GM21515 (cell line): ENCODE measurements at regions not wholly inside any gene's neighbourhood (a gene's known extent, or its start where the extent isn't known, plus 50 kb on each side); places are given as distances from the start of the nearest gene placed in this dataset.

Source experiments
- ATAC-seq: cut with Tn5 transposase; IDR thresholded peaks from one replicate; pipeline ENCODE4 v1.9.1; 2021; ENCODE audit not compliant: unreplicated experiment

DNA sequence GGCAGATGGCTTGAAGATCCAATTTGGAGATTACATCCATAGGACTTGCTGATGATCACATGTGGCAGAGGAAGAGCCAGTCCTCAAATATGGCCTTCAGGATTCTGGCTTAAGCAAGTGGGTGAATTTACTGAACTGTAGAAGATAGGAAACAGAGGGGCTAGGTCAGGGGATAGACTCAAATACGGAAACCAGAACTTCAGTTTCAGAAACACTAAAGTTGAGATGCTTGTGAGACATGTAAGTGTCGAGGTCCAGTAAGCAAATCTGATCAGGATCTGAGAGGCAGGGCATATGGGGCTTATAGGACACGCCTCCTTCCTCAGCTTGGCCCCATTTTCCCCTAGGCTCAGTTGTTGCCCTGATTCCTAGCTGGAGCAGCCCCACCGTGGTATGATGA lies 107.7 kb downstream of the LBH start:
- ATAC-seq, result no peak

DNA sequence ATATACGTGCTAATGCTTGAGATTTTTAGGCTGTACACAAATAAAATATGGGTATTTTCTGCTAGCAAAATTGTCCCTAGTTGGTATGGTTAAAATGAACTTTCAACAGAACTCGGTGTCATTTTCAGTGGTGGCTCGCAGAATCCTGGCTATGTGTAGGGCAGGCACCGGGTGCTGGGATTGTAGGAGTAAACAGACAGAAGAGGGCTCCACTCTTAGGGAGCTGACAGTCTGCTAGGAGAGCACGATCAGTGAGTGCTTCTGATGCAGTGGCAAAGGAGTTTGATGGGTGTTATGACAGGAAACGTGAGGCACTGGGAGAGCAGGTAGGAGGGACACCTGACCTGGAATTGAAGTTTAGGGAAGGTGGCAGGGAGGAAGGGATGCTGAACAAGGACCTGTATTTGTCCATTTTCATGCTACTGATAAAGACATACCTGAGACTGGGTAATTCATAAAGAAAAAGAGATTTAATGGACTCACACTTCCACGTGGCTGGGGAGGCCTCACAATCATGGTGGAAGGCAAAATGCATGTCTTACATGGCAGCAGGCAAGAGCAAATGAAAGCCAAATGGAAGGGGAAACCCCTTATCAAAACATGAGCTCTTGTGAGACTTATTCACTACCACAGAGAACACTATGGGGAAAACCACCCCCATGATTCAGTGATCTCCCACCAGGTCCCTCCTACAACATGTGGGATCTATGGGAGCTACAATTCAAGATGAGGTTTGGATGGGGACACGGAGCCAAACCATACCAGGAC lies 105.4 kb upstream of the LCLAT1 start:
- ATAC-seq, result no peak

DNA sequence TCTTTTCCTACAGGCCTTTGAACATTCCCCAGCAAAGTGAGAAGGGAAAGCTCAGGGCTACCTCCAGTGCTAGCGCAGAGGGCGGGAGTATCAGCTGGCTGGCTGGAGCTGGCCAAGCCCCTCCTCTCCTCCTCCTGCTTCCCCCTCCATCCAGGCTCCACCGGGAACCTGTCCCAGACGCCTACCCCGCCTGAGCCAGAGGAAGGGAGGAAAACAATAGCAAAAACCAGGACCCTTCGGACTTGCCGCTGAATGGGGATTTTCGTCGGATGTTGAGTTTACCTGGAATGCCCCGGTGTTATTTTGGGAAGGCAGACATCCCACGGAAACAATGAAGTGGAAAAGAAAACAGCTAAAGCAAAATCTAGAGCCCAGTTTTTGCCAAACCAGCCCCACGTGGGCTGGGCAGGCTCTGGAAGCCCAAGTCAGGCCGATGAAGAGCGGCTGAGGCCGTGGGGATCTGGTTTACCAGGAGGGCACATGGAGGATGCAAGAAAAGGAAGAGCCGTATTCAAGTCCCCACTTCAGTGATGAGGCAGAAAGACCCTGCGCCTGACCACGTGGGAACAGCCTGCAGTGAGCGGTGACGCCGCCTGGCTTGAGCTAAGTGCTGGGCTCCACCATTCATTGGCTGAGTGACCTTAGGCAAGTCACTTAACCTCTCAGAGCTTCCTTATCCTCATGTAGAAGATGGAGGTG lies 100.4 kb upstream of the LCLAT1 start:
- no peak for ATAC-seq

DNA sequence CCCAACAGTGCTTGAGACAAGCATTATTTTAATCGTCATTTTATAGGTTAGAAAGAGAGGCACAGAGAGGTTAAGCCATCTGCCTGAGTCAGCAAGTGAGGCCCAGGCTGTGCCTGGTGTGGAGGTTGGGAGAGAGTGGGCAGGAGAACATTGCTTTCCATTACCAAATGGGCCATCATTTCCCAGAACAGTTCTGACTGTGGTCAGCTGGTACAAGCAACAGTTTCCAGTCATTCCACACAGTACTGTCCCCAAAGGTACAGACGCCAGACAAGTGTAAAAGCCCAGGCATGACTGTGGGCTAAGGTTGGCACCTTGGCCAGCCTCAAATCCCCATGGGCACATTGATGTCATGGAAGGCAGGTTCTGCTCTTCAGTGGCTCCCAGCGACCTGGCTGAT lies 98.2 kb upstream of the LCLAT1 start:
- ATAC-seq, result no peak

DNA sequence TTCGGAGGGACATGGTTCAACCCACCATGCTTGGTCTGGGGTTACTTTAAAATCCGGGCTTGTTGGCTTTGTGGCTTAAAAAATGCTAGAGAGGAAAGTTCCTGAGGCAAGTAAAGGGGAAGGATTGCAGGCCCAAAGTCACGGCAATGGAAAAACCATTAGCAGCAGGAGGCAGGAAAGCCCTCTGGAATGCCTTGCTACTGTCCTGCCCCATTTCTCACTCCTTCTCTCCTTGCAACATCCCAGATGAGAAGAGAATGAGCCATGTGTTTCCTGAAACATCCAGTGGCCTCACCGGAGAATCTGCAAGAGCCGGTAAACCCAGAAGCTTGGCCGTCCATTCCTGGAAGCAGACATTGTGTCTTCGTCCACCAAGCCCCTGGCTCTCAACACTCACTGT lies 97.4 kb upstream of the LCLAT1 start:
- ATAC-seq, result no peak

DNA sequence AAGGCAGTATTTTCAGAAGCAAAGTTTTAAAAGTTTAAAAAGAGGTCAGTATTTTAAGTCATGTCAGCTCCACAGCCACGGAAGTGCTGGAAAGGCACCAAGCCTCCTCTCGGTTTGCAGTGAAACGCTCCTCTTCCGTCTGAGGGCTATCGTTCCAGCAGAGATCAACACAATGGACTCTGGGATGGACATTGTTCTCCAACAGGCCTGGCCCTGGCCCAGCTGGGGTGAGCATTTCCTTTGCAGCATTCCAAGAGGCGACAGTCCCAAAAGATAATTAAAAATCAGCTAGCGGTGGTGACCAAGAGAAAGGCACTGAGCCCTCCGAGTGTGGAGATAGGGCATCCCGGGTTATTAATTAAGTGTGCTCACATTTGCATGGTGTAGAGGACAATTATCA lies 95.9 kb upstream of the LCLAT1 start:
- ATAC-seq, result no peak

DNA sequence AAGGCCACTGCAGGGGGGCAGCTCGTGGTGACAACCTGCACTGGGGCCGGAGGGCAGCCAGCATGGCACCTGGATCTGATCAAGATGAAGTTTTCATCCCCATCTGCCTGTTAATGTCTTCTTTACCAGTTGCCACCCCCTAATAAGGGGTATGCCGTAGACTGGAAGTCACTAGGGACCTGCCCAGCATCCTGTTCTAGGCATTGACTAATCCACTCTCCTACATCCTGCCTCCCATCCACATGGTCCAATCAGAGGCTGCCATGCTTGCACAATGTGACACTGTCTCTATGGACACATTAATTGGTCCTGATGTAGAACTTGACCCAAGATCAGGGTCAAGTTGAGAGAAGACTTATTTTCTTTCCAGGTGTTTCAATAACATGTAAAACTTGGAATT lies 95.1 kb upstream of the LCLAT1 start:
- no peak for ATAC-seq

DNA sequence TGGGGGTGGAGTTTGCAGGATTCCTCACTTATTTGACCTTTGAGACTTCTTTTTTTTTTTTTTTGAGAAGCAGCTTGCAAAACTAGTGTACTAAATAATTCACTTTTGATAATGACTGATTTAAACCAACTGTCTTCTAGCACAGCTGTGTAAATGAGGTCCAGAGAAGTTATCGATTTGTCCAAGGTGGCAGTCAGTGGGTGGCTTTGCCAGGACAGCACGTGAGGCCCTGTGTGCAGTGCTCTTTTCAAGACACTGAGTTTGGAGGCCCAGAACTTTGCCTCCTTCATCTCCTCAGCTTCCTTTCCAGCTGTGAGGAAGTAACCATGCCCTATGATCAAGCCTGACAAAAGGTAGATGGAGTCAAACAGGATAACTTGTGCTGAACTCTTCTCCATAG lies 92.9 kb upstream of the LCLAT1 start:
- ATAC-seq, result no peak

DNA sequence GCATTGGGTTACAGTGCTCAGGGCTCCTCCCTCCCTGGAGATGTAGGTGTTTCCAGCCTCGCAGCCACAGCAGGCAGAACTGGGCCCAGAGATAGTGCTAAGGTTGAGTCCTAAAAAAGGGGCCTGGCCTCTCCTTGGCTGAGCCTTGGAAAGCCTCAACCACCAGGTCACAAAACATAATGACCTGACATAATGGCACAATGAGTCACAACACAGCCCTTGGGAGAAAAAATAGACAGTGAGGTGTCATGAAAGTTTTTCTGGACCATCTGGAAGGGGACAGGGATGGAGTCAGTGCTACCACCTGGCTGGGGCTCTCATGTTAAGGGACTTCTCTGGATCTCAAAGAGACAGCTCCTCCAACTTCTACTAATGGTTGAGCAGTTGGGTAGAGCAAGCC lies 92.4 kb upstream of the LCLAT1 start:
- no peak for ATAC-seq

DNA sequence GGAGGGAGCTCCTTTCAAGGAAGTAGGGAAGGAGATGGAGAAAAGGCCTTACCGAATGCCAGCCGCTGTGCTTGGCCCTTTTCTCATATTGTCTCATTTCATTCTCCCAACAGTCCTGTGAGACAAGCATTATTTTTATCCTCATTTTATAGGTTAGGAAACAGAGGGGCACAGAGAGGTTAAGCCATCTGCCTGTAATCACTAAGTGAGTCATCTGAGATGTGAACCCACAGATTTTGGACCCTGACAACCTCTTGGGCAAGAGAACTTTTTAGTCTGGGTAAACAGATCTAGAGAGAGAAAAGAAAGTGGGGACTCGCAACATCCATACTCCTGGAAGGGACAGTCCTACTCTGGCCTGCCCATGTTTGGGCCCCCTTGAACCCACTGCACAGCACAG lies 91.7 kb upstream of the LCLAT1 start:
- no peak for ATAC-seq

DNA sequence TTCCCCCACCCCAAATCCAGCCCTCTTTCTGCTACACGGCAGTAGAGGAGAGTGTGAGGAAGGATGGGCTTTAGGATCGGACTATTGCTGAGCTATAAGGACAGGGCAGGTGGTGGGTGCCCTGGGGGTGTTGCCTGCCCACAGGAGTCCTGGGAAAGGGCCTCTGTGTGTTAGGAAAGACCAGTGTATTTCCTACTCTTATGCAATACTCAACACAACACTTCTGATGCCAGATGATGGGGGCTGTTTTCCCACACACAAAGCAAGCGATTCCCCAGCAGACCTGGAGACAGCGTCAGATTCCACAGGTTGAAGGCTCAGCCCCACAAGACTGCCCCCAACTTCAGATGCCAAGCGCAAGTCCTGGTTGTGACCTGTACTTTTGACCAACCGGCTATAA lies 91.0 kb upstream of the LCLAT1 start:
- no peak for ATAC-seq

DNA sequence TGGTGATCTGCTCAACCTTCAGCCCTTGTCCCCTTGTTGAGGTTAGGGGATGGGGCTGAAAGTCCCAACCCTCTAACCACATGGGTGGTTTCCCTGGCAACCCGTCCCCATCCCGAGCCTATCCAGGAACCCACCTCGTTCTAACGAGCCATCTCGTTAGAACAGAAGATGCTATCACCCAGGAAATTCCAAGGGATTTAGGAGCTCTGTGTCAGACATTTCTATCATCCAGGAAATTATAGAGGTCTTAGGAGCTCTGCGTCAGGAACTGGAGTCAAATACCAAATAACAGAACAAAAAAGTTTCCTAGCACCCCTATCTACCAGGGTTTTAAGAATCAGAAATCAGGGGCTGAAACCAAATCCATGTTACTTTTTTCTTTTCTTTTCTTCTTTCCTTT lies 90.3 kb upstream of the LCLAT1 start:
- no peak for ATAC-seq

DNA sequence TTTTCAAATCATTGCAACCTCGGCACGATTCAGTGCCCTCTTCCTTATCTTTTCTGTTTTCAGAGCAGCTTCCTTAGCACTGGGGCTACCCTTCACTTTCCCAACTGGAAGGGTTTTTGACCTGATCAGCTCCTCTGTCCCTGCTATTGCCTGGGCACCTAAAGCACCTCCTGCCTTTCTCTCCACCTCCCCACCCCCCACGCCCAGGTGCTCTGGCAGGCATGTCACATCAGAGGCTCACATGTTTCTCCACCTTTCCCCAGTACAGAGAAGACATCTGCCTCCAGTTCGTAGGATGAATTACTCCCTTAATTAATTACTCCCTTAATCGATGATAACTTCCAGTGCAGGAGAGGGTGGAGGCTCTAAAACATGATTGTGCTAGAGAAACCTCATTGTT lies 88.7 kb upstream of the LCLAT1 start:
- no peak for ATAC-seq

DNA sequence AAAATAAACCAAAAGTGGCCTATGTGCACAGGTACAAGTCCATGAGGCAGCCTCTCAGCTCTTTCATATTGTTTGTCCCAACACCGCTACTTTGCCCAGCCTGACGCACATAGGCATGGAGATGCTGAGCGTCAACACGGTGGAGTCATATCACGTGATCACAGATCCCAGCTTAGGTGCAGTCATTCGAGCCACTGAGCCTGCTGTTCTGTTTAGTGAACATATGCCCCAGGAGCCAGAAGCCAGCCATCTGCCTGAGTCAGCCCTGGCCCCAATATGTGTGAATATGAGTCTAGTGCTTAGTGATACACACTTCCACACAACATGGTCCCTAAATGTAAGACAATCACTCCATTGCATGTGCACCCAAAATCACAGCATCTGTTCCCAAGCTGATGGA lies 88.2 kb upstream of the LCLAT1 start:
- ATAC-seq, result no peak

DNA sequence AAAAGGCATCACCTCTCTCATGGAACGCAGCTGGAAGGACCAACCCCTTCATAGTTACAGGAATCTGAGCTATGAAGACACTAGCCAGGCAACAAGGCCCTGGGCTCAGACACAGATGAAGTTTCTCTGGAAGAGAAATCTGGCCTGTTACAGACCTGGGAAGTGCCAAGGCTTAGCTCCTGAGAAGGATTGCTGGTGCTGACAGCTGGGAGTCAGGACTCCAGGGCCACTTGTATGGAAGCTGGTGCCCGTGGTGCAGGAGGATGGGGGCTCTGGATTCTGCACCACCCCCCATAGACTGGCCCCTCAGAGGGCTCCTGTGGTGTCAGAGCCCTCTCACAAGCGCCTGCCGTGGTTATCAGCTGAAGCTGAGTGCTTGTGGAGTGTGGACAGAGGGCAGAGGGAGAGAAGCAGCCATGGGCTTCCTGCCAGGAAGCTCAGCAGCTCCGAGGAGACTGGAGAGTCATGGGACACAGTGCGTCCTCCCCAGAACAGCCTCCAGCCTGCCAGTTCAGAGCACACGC lies 87.3 kb upstream of the LCLAT1 start:
- ATAC-seq, result no peak

DNA sequence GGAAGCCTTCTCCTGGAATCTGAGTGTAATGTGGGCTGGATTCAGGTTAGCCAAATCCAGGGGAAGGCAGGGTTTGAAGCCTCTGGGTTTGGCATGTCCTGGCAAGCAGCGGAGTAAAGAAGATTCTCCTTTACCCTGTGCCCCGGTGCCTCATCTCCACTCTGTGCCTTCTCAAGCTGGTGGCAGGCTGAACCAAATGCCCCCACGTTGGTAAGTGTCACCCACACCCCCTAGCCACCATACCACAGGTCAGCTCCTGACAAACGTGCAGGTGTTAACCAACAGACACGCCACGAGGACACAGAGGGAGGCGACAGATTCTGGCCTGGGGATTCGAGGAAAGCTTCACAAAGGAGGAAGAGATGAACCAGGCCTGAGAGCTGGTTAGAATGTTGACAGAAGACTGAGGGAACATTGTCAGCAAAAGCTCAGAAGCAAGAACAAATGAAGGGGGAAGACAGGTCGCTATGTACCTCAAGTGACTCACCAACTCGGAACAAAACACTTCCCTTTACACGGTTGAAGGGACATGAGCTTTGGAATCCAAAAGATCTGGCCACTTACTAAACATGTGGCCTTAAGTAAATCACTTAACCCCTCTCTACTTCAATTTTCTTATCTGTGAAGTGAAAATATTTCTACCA lies 85.2 kb upstream of the LCLAT1 start:
- no peak for ATAC-seq

DNA sequence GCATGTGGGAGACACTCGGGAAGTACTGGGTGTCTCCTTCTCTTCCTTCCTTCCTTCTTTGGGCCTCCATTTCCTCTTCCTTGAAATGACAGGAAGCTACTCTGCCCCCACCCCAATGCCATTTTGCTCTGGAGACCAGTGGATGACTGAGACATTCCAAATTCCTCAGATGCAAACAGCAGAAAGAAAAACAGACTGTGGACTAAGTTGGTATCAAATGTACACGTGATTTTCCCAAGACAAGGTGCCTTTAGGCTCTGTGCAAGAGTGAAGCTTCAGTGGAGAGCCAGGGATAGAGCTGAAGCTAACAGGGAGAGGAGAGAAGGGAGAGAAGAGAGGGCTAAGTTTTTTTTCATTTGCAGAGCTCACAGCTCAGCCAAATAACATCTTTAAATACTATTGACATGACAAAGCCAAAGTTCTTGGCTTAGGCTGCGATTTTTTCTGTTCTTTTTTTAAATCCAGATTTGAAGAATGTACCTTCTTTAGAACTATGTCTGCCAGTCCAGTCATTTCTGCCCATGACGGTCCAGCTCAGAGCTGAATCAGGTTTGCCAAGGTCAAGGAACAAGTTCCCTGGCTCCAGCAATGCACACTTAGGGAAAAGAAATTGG lies 84.5 kb upstream of the LCLAT1 start:
- ATAC-seq, result no peak

DNA sequence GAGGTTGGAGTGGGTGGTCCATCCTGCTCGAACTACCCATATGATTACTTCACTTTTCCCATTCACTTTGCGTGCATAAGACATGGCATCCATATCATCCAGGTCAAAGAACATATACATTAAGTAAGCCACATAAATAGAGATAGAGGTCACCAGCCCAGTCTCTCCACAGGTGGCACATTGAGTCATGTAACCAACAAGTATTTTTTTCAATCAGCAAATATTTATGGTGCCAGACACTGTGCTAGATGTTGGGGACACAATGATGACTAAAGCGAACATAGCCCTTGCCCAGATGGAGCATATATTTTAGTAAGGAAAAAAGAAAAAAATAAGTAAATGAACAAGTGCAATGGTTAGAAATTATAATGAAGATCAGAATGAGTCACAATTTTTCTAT lies 83.6 kb upstream of the LCLAT1 start:
- no peak for ATAC-seq

DNA sequence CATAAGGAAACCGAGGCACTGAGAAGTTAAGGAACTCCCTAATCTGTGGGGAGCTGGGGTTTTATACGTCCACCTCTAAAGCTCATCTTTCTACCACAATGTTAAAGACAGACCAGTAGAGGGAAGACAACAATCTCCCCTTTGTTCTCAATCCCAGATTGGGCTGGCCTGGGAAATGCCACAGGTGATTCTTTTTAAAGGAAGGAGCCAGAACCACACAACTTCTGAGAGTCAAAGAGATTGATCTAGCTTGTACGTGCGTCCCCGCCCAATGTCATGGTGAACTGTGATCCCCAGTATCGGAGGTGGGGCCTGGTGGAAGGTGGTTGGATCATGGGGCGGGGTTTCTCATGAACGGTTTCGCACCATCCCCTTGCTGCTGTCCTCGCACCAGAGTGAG lies 81.8 kb upstream of the LCLAT1 start:
- ATAC-seq, result no peak

DNA sequence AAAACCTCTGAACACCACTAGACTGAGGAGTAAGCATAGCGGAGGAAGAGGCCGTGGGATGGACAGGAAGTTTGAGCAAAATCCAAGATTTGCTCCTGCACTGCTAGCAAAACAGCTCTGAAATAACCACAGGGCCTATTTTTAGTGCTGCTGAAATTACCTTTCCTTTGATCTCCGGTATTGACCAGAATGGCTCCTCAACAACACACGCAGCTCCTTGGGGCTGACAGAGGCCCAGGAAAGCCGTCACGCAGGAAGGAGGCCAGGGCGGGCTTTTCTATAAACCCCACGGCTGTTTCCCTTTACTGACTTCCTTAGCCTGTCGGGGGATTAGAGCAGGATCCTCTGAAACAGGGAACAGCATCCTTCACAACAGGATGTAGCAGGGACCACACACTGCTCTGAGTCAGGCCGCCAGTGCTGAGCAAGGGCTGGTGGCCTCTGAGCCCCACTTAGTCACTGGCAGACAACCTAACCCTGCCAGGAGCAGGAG lies 80.8 kb upstream of the LCLAT1 start:
- ATAC-seq, result no peak

DNA sequence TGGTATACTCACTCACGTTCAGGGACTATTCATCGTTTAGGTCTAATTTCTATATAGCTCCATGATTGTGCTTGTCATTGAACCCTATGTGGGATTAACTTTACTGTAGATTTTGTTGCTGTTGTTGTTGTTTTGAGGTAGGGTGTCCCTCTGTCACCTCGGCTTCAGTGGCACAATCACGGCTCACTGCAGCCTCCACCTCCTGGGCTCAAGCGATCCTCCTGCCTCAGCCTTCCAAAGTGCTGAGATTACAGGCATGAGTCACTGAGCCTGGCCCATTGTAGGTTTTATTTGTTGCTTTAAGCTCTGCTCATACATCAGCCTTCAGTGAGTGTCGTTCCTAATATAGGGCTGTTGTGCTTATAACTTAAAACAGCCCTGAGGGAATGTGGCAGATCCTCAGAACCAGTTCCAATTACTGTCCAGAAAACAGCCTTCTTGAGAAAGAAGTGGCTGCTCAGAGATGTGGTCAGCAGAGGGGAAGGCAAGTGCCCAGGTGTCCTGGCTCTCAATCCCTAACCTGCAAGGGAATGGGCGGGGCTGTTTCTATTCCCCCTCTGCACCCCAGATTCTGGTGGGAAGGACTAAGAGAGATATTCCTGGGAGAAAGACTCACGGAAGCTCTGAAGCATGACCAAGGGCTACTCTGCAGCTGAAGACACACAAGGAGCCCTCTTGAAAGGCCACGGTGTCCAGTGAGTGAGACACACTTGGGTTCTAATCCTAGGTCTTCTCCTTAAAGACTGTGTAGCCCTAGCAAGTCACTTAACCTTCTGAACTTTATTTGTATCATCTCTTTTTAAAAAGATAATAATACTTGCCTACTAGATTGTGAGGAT lies 79.6 kb upstream of the LCLAT1 start:
- no peak for ATAC-seq
